GM21717 (cell line): ENCODE measurements at regions not wholly inside any gene's neighbourhood (a gene's known extent, or its start where the extent isn't known, plus 50 kb on each side); places are given as distances from the start of the nearest gene placed in this dataset.

Source experiments
- ATAC-seq: cut with Tn5 transposase; IDR thresholded peaks from one replicate; pipeline ENCODE4 v1.9.1; 2021; ENCODE audit warnings: mild to moderate bottlenecking, moderate library complexity; ENCODE audit not compliant: unreplicated experiment

- no peak for ATAC-seq
Observed at GRCh38 chr15:31486506-31486905, 159.9 kb downstream of the KLF13 start.

GRCh38 chr15:31486906-31487695 lies 160.5 kb downstream of the KLF13 start:
- no peak for ATAC-seq

GRCh38 chr15:31487811-31488436 lies 161.3 kb downstream of the KLF13 start:
- no peak for ATAC-seq

DNA sequence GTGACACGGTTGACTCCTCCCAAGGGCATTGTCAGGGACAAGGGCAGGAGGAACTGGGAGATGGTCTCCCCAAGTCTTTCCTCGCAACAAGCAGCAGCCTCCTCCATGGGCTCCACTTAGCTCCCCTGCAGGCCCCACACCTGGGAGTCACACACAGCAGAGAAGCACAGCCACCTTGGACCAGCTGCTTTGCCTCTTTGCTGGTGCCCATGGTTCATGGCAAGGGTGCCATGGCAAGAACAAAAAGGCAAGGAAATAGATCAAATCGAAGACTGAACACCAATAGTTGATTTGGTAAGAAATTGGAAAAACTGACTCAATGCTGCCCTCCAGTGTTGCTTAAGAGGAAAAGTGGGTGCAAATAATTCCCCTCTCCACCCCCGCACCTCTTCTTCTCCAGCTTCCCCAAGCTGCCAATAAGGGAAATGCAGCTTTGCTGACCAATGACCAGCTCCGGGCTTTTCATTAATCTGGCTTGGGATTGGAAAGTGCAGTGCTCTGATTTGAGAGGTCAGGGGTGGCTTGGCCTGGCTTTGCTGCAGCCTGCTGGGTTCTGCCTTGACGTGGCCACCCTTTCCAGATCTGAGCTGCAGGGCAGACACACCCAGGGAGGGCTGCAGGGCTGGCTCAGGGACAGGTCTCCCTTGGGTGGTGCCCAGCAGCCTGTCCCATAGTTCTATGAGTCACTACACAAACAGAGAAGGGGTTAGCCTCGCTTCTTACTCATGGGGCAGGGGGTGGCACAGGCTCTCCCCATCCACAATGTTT lies 162.0 kb downstream of the KLF13 start:
- no peak for ATAC-seq

DNA sequence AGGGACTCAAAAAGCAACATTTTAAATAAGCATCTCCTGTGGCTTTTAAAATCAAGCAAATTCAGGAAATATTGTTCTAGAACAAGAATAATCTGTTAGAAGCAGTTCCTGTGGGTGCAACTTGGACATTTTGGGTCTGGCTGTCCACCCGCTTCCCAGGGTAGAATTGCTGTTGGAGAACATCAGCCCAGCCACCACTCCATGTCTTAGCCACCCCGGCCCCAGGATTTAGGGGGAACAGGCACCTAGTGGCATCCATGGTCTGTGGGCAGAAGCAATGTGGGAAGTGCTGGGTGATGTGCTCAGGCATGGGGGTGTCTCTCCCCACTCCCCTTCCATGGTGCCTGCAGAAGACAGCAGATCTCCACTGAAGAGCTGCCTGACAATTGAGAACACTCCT lies 162.6 kb downstream of the KLF13 start:
- ATAC-seq: no peak

DNA sequence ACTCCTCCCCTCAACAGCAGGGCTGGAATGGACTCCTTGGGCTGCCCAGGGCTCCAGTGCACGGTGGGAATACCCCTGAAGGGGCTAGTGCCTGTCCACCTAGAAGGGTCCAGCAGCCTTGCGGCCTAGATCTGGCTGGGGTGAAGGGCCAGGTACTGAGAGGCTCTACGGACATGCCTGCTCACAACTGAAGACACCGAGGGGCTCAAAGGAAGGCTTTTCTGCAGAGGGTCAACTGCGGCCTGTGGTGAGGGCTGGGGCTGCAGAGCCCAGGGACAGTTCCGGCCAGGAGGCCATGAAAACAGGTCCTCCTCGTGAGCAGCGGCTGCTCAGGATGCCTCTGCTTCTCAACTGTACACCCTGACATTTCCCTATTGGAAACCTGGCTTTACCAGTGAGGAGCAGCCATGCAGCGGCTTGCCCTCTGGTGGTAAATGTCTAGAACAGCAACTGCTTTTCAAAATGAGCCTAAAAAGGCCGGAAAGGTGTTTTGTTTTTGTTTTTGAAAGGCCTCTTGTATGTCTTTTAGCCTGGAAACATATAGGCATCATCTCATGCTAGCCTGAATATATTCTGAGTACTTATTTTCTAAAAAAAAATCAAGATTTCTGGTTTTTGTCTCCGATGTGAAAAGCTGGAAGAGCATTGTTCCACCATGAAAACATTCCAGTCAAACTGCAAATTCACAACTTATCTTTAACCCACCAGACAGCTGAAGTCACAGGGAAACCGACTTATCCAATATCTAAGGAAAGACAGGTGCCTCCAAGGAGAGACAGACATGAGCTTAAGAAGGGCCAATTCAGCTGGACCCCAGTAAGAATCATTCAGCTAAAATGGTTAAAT lies 163.4 kb downstream of the KLF13 start:
- ATAC-seq: no peak

DNA sequence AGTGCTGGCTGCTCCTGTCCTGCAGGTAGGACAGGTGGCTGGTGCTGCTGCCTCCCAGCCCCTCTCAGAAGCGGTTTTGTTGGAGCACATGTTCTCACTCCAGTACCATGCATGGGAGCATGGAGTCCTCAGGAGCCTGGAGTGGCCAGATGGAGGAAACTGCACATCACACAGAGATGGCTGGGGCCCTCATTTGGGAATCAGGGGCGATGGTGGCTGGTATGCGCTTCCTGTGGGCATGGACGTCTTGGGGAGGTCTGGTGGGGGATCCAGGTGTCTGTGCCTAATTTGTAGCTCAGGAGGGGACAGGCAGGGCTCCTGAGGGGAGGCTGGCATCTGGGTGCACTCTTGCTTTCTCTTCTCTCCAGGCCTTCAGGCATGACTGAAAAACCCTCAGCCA lies 168.2 kb downstream of the KLF13 start:
- no peak for ATAC-seq

DNA sequence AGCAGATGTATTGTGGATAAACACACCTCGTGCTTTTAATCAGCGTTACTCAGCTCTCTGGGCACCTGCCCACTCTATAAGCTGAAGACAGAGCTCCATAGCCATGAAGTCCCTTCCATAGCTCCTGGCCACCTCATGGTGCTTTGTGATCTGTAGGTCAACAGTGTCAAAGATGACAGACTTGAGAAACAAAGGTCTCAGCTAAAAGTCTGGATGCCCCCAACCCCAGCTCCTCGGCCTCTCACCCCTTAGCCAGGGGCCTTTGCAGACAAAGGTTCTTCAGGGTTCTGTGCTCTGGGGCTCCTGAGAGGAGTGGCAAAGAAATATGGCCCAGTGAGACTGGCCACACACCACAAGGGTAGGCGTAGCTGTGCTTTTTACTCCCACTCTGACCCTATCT lies 168.6 kb downstream of the KLF13 start:
- no peak for ATAC-seq

GRCh38 chr15:31497838-31498237 lies 171.2 kb downstream of the KLF13 start:
- no peak for ATAC-seq

GRCh38 chr15:31498329-31498728 lies 171.7 kb downstream of the KLF13 start:
- no peak for ATAC-seq

DNA sequence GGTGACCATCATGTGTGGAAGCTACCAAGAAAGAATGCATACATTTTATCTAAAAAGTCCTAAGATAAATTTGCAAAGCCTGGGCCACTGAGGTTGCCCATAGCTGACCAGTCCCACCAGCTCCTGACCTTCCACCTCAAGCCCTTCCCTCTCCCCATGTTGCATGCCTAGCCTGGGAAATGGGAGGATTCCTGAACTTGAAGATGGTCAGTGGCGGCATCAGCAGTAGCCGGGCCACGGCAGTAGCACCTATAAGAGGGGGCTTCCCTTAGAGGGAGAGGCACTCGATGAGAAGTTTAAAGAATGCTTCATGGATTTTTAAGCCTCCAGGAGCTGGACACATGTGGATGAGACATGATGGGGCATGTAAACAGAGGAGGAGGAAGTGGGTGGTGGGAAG lies 172.1 kb downstream of the KLF13 start:
- no peak for ATAC-seq

GRCh38 chr15:31499236-31499952 lies 172.8 kb downstream of the KLF13 start:
- ATAC-seq: no peak

- no peak for ATAC-seq
Observed at GRCh38 chr15:31499953-31500765, 173.5 kb downstream of the KLF13 start.

GRCh38 chr15:31500766-31501449 lies 174.3 kb downstream of the KLF13 start:
- ATAC-seq: no peak

DNA sequence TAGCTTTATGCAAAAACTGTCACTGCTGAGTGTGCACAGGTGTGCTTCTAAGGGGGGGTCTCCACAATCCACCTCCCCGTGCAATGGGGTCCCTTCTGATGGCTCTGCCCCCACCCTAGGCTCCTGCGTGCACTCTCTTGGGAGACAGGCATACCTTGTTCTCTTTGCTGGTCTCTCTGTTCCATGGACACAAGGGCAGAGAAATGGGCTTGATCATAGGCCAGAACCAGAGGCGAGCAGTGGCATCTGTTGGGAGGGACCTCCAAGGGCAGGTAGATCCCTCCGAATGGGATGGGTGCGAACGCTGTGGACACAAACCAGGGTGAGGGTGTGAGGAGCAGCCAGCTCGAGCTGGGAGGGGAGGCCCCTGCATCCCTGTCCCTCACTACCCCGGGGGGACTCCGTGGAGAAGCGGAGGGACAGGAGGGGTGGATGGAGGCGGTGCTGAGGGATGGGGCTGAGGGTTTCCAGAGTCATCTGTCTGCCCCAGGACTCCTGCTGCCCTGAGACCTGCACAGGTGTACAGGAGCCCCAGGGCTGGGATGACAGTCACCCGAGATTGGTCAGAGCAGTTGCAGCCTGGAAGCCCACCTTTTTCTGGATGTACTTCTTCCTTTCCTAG lies 175.0 kb downstream of the KLF13 start:
- ATAC-seq: no peak

GRCh38 chr15:31502541-31503229 lies 176.1 kb downstream of the KLF13 start:
- ATAC-seq: no peak

DNA sequence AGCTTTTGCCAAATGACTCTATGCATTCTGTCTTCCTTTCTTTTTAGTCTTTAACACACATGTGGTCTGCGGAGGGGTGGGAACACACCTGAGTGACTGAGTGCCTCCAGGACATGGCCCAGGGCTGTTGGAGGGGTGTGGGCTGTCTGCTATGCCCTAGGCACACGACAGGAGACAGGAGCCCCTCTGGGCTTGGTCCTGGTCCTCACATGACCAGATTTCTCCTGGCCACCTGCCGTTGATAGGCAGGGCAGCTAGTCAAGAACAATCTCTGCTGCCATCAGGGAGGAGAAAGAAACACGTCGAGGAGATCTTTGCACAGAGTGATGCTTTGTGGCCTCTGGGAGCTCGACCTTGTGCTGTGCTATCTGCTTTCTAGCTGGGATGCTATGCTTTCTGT lies 176.6 kb downstream of the KLF13 start:
- no peak for ATAC-seq
